ENCODE measurements at regions not wholly inside any gene's neighbourhood (a gene's known extent, or its start where the extent isn't known, plus 50 kb on each side); places are given as distances from the start of the nearest gene placed in this dataset.

DNA sequence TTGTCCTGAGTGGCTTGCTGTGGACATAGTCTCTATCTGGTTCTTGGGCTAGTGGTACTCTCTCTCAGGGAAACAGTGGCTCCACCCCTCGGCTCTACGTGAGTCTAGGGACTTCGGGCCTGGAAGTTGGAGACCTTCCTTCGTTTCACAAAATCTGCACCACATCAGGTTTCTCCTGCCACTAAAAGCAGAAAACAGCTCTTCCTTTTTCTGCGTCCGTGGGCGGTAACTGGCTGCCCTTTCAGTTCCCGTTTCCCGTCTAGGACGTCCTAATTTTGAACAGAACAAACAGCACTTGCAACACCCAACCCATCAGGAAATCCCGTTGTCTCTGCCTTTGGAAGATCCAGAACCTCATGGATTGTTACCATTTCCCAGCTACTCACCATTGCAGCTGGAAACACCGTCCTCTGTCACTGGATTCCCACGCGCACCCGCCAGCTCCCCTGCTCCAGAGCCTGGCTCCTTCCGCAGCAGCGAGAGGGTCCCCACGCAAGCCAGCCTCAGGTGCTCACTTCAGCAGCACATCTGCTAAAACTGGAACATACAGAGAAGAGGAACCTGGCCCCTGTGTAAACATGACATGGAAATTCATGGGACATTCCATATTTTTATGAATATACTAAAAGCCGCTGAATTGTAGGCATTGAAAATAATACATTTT lies 311.4 kb upstream of the AKR1E2 start:
- no peaks in the 10 kb centered on the region for H3K9me3 ChIP-seq (ENCODE audit: control insufficient read depth in 2 of 3, low read length in 3 of 3)
- ChIA-PET POLR2A (interaction anchor here (0.5 kb wide), 1 partner anchor 820 kb away, joined by 3 read pairs; no protein-coding TSS in a partner anchor), CTCF (no interaction called here)
- peaks cover 19 to 31% (median 26%) of the 10 kb centered on the region in 5 donors for H3K27me3 Mint-ChIP-seq
- peak overlapping the region in 1 of 10 donors; percentile 59 for H3K4me3 Mint-ChIP-seq
- peaks cover 0 to 10% (median 5%) of the 10 kb centered on the region in 7 donors for H3K4me1 Mint-ChIP-seq
- no peak overlapping the region for H3K4me3 ChIP-seq (ENCODE audit: low read length)
- peaks cover 0 to 10% (median 3%) of the 10 kb centered on the region in 11 donors for H3K9me3 Mint-ChIP-seq
- intact Hi-C loops (cut with micrococcal nuclease): no loop called here
- H3K36me3 ChIP-seq (ENCODE audit: control insufficient read depth in 2 of 3, insufficient read depth in 3 of 3, low read length in 3 of 3): no peaks in the 10 kb centered on the region
- H3K27ac ChIP-seq (ENCODE audit: low read depth, low read length): no peak overlapping the region
- no peaks in the 10 kb centered on the region for H3K27me3 ChIP-seq (ENCODE audit: control insufficient read depth in 2 of 2, insufficient read depth in 2 of 2, low read length in 2 of 2)
- peak; percentile 68 for ATAC-seq
- no peak for DNase-seq
- H3K36me3 Mint-ChIP-seq: peaks cover 0 to 3% (median 0%) of the 10 kb centered on the region in 5 donors
- H3K27ac Mint-ChIP-seq: peak overlapping the region in 1 of 9 donors; percentile 30
- H3K4me1 ChIP-seq (ENCODE audit: control insufficient read depth in 2 of 2, insufficient read depth in 2 of 2, low read length in 2 of 2): no peaks in the 10 kb centered on the region

DNA sequence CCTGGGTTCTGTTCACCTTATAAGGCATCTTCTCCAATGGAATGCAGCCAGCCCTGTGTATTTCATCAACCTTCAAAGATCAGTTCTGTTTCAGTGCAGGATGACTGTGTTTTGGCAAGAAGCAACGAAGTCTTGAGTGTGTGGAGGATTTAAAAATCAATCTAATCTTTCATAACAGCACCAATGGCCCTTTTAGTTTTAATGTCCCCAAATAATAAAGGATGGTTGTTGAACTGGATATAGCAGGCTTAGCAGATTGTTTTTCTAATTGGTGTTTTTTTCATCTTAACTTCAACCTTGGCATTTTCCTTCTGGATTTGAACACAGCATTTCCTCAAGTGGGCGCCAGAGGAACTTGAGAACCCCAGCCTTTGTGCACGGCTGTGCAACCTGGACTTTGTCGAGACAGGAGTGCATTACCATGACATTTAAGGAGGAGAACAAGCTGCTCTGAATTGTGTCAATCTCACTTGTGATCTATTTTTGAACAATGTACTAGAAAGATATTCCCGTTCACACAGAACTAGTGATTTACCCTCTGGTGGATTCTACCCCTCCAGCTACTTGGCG lies 313.3 kb upstream of the AKR1E2 start:
- CTCF ChIA-PET: no interaction called here

DNA sequence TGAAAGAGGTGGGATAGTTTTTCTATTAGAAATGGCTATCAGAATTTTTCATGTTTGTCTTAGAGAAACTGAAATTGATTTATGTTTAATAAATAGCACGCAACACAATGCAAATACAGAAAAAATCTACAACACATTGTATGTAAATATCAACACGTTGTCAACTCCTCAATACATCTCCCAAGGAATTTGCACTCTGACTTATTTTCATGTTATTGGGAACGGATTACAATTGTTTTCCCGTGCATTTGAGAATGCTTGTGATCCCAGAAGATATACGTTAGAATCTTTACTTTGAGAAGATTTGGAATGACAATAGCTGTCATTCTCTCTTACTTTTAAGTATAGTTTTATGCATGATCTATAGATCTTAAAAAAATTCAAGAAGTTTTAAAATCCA lies 313.8 kb upstream of the AKR1E2 start:
- no peak overlapping the region for H3K27ac ChIP-seq (ENCODE audit: low read depth, low read length)
- Mint-ChIP-seq H3K4me3 (no peak overlapping the region), H3K9me3 (peaks cover 0 to 3% (median 1%) of the 10 kb centered on the region in 11 donors), H3K36me3 (peaks cover 0 to 3% (median 0%) of the 10 kb centered on the region in 5 donors), H3K27me3 (peaks cover 11 to 23% (median 17%) of the 10 kb centered on the region in 5 donors), H3K4me1 (peaks cover 0 to 10% (median 5%) of the 10 kb centered on the region in 7 donors), H3K27ac (no peak overlapping the region)
- intact Hi-C loops (cut with micrococcal nuclease): no loop called here
- no peaks in the 10 kb centered on the region for H3K36me3 ChIP-seq (ENCODE audit: control insufficient read depth in 2 of 3, insufficient read depth in 3 of 3, low read length in 3 of 3)
- DNase-seq (no peak), ATAC-seq (no peak)
- ChIA-PET CTCF (no interaction called here), POLR2A (no interaction called here)
- no peaks in the 10 kb centered on the region for H3K27me3 ChIP-seq (ENCODE audit: control insufficient read depth in 2 of 2, insufficient read depth in 2 of 2, low read length in 2 of 2)
- no peaks in the 10 kb centered on the region for H3K9me3 ChIP-seq (ENCODE audit: control insufficient read depth in 2 of 3, low read length in 3 of 3)
- no peaks in the 10 kb centered on the region for H3K4me1 ChIP-seq (ENCODE audit: control insufficient read depth in 2 of 2, insufficient read depth in 2 of 2, low read length in 2 of 2)
- no peak overlapping the region for H3K4me3 ChIP-seq (ENCODE audit: low read length)

More for the DNA sequence above, 313.3 kb upstream of the AKR1E2 start:
- POLR2A ChIA-PET: no interaction called here
- Mint-ChIP-seq H3K4me3 (no peak overlapping the region), H3K27ac (no peak overlapping the region), H3K9me3 (peaks cover 0 to 9% (median 3%) of the 10 kb centered on the region in 11 donors), H3K36me3 (peaks cover 0 to 3% (median 0%) of the 10 kb centered on the region in 5 donors), H3K27me3 (peaks cover 12 to 29% (median 20%) of the 10 kb centered on the region in 5 donors), H3K4me1 (peaks cover 0 to 10% (median 5%) of the 10 kb centered on the region in 7 donors)
- Histone ChIP-seq H3K9me3 (ENCODE audit: control insufficient read depth in 2 of 3, low read length in 3 of 3) (no peaks in the 10 kb centered on the region), H3K27me3 (ENCODE audit: control insufficient read depth in 2 of 2, insufficient read depth in 2 of 2, low read length in 2 of 2) (no peaks in the 10 kb centered on the region), H3K4me3 (ENCODE audit: low read length) (no peak overlapping the region), H3K4me1 (ENCODE audit: control insufficient read depth in 2 of 2, insufficient read depth in 2 of 2, low read length in 2 of 2) (no peaks in the 10 kb centered on the region), H3K27ac (ENCODE audit: low read depth, low read length) (no peak overlapping the region), H3K36me3 (ENCODE audit: control insufficient read depth in 2 of 3, insufficient read depth in 3 of 3, low read length in 3 of 3) (no peaks in the 10 kb centered on the region)
- DNase-seq: no peak
- intact Hi-C loops (cut with micrococcal nuclease): no loop called here
- no peak for ATAC-seq

DNA sequence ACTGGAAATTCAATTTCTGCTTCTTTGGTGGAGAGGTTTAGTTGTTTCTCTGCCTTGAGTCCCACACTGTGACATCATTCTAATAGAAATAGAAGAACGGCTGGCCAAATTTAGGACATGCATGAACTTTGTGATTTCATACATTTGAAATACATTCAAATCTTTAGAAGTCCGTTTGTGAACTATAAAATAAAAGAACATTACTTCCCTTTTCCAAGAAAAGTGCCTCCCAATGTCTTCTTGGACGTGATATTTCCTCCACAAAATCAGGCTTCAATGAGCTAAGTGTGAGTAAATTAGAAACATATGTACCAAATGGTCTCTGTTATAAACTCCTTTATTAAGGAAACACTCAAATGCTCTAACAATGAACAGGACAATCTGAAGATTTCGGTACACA lies 314.5 kb upstream of the AKR1E2 start:
- ATAC-seq: no peak
- DNase-seq: no peak
- intact Hi-C loops (cut with micrococcal nuclease): no loop called here
- no peaks in the 10 kb centered on the region for H3K27me3 ChIP-seq (ENCODE audit: control insufficient read depth in 2 of 2, insufficient read depth in 2 of 2, low read length in 2 of 2)
- no peaks in the 10 kb centered on the region for H3K9me3 ChIP-seq (ENCODE audit: control insufficient read depth in 2 of 3, low read length in 3 of 3)
- ChIA-PET CTCF (no interaction called here), POLR2A (no interaction called here)
- H3K4me3 Mint-ChIP-seq: no peak overlapping the region
- no peaks in the 10 kb centered on the region for H3K36me3 ChIP-seq (ENCODE audit: control insufficient read depth in 2 of 3, insufficient read depth in 3 of 3, low read length in 3 of 3)
- H3K4me1 Mint-ChIP-seq: peaks cover 0 to 10% (median 5%) of the 10 kb centered on the region in 7 donors
- peaks cover 0 to 1% (median 0%) of the 10 kb centered on the region in 11 donors for H3K9me3 Mint-ChIP-seq
- H3K27ac ChIP-seq (ENCODE audit: low read depth, low read length): no peak overlapping the region
- peaks cover 13 to 23% (median 17%) of the 10 kb centered on the region in 5 donors for H3K27me3 Mint-ChIP-seq
- H3K36me3 Mint-ChIP-seq: peaks cover 0 to 3% (median 0%) of the 10 kb centered on the region in 5 donors
- no peak overlapping the region for H3K4me3 ChIP-seq (ENCODE audit: low read length)
- no peaks in the 10 kb centered on the region for H3K4me1 ChIP-seq (ENCODE audit: control insufficient read depth in 2 of 2, insufficient read depth in 2 of 2, low read length in 2 of 2)
- H3K27ac Mint-ChIP-seq: no peak overlapping the region

DNA sequence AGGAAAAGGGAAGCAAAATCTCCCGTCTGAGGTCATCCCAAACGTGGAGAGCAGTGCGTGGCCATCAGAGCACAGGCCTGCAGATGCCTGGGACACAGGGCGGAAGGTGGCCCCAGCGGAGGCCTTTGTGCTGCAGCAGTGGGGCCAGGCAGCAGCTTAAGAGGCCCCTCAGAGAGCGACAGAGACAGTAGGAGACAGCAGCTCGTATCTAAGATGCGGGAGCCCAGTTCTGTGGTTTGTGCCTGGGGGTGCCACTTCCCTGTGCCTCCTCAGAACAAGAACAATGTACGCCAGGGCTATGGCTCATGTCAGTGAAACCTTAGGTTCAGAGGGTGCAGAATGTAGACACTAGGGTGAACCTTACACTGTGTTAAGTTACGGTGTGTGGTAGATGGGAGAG lies 316.6 kb upstream of the AKR1E2 start:
- Mint-ChIP-seq H3K4me3 (no peak overlapping the region), H3K9me3 (peaks cover 0 to 1% (median 0%) of the 10 kb centered on the region in 11 donors), H3K36me3 (no peaks in the 10 kb centered on the region), H3K27ac (no peak overlapping the region), H3K4me1 (peaks cover 0 to 6% (median 4%) of the 10 kb centered on the region in 7 donors), H3K27me3 (peaks cover 11 to 15% (median 12%) of the 10 kb centered on the region in 5 donors)
- Histone ChIP-seq H3K36me3 (ENCODE audit: control insufficient read depth in 2 of 3, insufficient read depth in 3 of 3, low read length in 3 of 3) (no peaks in the 10 kb centered on the region), H3K4me3 (ENCODE audit: low read length) (no peak overlapping the region), H3K4me1 (ENCODE audit: control insufficient read depth in 2 of 2, insufficient read depth in 2 of 2, low read length in 2 of 2) (no peaks in the 10 kb centered on the region), H3K27ac (ENCODE audit: low read depth, low read length) (no peak overlapping the region), H3K9me3 (ENCODE audit: control insufficient read depth in 2 of 3, low read length in 3 of 3) (no peaks in the 10 kb centered on the region), H3K27me3 (ENCODE audit: control insufficient read depth in 2 of 2, insufficient read depth in 2 of 2, low read length in 2 of 2) (no peaks in the 10 kb centered on the region)
- ATAC-seq (no peak), DNase-seq (no peak)
- CTCF ChIA-PET: no interaction called here
- POLR2A ChIA-PET: no interaction called here
- intact Hi-C loops (cut with micrococcal nuclease): no loop called here

DNA sequence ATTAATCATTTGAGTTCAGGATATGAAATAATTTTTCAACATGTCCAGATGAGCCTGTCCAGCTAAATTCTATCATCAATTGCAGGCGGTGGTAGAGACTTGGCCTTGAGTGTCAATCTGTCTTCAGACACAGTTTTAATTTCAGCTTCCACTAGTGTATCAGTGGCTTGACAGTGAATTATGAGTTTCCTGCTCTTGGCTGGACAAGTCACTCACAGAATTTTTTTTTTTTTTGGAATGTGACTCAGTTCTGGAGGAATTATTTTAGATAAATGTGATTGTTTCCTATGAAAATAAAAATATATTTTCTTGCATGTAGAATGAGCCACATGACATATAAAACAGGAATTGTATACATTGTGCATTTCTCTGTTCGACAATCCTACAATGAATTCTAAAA lies 319.9 kb upstream of the AKR1E2 start:
- H3K27ac Mint-ChIP-seq: no peak overlapping the region
- H3K36me3 Mint-ChIP-seq: no peaks in the 10 kb centered on the region
- H3K4me3 Mint-ChIP-seq: no peak overlapping the region
- CTCF ChIA-PET: no interaction called here
- Histone ChIP-seq H3K9me3 (ENCODE audit: control insufficient read depth in 2 of 3, low read length in 3 of 3) (no peaks in the 10 kb centered on the region), H3K36me3 (ENCODE audit: control insufficient read depth in 2 of 3, insufficient read depth in 3 of 3, low read length in 3 of 3) (no peaks in the 10 kb centered on the region), H3K27ac (ENCODE audit: low read depth, low read length) (no peak overlapping the region), H3K27me3 (ENCODE audit: control insufficient read depth in 2 of 2, insufficient read depth in 2 of 2, low read length in 2 of 2) (no peaks in the 10 kb centered on the region), H3K4me3 (ENCODE audit: low read length) (no peak overlapping the region), H3K4me1 (ENCODE audit: control insufficient read depth in 2 of 2, insufficient read depth in 2 of 2, low read length in 2 of 2) (no peaks in the 10 kb centered on the region)
- H3K4me1 Mint-ChIP-seq: no peaks in the 10 kb centered on the region
- peaks cover 0 to 1% (median 0%) of the 10 kb centered on the region in 11 donors for H3K9me3 Mint-ChIP-seq
- ATAC-seq (no peak), DNase-seq (no peak)
- peaks cover 4 to 20% (median 11%) of the 10 kb centered on the region in 5 donors for H3K27me3 Mint-ChIP-seq
- POLR2A ChIA-PET: no interaction called here
- intact Hi-C loops (cut with micrococcal nuclease): no loop called here

DNA sequence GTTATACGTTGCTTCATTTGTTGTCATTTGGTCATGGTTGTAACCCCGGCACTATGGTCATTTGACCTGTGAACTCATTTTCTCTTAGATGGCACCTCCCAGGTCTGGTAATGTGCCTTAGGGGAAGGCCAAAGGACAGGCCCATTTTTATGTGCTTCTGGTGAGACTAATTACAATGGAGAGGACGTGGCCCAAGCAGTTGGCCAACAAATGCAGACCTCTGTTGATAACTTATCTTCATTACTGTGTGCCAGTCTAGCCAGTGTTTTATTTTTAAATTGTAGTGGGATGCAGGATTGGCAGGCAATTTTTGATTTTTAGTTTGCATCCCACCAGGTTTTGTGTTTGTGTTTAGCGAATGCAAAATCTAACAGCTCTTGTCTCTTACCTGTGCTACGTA lies 321.5 kb upstream of the AKR1E2 start:
- Mint-ChIP-seq H3K27me3 (peaks cover 4 to 25% (median 6%) of the 10 kb centered on the region in 5 donors), H3K9me3 (no peaks in the 10 kb centered on the region), H3K36me3 (no peaks in the 10 kb centered on the region), H3K4me3 (no peak overlapping the region), H3K27ac (no peak overlapping the region), H3K4me1 (no peaks in the 10 kb centered on the region)
- CTCF ChIA-PET: no interaction called here
- no peaks in the 10 kb centered on the region for H3K4me1 ChIP-seq (ENCODE audit: control insufficient read depth in 2 of 2, insufficient read depth in 2 of 2, low read length in 2 of 2)
- no peaks in the 10 kb centered on the region for H3K27me3 ChIP-seq (ENCODE audit: control insufficient read depth in 2 of 2, insufficient read depth in 2 of 2, low read length in 2 of 2)
- DNase-seq: no peak
- ATAC-seq: no peak
- no peaks in the 10 kb centered on the region for H3K36me3 ChIP-seq (ENCODE audit: control insufficient read depth in 2 of 3, insufficient read depth in 3 of 3, low read length in 3 of 3)
- H3K27ac ChIP-seq (ENCODE audit: low read depth, low read length): no peak overlapping the region
- POLR2A ChIA-PET: no interaction called here
- intact Hi-C loops (cut with micrococcal nuclease): no loop called here
- H3K9me3 ChIP-seq (ENCODE audit: control insufficient read depth in 2 of 3, low read length in 3 of 3): no peaks in the 10 kb centered on the region
- H3K4me3 ChIP-seq (ENCODE audit: low read length): no peak overlapping the region

Measured in naive thymus-derived CD4-positive, alpha-beta T cell (primary cell).